8988T (cell line): ENCODE measurements at regions not wholly inside any gene's neighbourhood (a gene's known extent, or its start where the extent isn't known, plus 50 kb on each side); places are given as distances from the start of the nearest gene placed in this dataset.

Experiments
- DNase-seq: peaks from one replicate; pipeline ENCODE4 v3.0.0; 2011

DNA sequence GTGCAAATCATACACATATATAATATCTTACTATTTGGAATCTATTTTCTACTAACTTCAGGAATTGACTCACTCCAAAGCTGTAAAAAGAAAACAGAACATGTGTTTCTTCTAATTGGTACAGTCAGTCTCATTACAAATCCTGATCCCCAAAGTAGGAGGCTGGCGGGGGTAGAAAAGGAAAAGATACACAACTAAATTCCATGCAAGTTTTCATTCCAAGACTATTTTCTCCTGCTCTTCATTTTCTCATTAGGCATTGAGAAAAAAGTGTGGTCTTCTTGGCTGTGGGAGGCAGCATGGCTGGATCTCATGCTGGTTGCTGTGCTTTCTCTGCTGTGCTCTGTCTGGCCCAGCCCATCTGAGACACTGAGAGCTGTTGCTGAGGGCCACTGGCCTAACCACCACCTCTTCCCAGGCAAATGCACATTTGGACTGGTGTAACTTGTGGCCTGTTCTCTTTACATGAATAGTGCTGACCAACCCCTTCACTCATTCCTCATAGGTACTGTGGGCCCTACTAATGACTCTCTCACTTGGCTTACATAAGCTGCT, 1107.5 kb upstream of the B3GALT2 start:
- DNase-seq: no peak

DNA sequence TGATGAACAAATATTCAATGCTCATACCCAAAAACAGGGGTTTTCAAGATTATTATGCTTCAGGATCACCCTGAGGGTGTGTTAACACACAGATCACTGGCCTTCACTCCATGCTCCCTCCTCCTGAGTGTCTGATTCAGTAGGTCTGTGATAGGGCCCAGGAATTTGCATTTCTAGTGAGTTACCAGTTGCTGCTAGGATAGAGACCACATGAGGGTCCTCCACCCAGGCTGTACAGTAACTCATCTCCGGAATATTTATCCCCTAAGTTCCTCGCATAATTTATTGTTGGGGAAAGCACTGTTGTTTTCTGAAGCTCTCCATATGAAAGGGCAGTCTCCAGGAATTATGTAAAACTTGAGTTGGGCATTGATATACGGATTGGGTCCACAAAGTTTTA, 1106.6 kb upstream of the B3GALT2 start:
- no peak for DNase-seq

DNA sequence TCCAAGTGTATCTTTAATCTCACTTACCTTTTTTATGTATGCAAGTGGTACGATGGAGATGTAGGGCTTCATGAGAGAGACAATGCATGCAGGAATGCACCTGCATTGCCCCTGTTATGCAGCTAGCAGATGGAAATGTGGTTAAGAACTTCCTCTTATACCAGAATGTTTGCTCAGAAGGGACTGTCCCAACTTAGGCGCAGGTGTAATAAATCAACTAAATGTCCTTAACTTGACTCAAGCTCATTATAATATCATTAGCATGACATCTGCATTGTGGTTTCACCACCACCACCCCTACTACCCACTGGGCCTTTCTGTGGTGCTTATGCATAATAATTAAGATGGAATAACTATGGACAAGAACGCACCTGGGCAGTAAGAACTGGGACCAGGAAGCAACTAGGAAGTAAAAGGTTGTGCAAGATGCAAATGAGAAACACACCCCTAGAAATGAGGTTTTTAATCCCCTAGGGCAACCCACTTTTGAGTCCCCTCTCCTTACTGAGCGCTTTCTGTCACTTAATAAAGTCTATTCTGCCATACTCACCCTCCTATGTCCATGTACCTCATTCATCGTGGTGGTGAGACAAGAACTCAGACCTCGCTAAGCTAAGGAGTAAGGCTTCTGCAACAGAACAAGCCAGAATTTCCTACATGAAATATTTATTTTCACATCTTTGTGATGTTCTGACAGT, 1103.3 kb upstream of the B3GALT2 start:
- no peak for DNase-seq

DNA sequence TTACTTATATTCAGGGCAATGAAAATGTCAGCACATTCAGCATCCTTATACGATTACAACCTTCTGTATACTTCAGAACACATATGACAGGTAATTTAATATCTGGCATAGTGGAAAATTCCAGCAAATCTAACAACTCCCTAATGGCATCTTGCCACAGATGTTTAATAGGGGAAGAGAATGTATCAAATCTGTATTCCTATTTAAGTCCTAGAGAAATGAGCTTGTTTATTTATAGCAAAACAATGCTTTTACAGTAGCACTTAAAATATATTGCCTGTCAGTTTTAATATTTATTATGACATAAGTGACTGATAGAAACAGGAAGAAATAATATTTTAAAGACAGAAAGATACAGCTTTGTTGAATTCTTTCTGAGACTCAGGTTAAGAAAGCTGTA, 1101.8 kb upstream of the B3GALT2 start:
- DNase-seq: no peak

DNA sequence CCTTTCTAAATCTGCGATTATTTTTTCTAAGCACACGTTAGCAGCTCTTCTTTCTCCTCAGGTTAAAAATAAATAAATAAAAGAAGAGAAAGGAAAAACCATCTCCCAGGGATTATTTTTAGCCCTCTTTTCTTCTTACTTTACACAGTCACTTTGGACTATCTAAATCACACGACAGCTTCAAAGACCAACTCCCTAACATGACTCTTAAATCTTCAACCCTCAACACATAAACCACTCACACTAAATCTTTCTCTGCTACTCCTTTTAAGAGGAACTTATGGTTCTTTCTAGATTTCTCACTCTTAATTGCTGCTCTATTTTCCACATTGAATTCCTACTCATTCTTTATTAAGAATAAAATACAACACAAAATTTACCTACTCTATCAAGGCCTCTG, 1095.0 kb upstream of the B3GALT2 start:
- DNase-seq: no peak

DNA sequence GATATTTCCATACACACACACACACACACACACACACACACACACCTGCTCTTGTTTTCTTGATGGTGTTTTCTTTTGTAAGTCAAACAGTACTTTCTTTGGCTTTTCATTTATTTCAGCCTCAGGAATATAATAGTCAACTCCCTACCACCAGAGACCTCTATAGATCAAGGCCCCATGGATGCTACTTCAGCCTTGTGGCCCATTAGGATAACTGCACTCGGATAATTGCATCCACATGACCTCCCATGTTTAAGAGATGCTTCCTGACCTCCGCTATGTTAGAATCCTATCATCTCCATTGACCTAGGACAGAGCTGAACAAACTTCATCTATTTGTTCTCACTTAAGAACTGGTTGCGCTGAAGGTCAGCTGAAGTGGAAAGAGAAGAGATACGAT, 1094.0 kb upstream of the B3GALT2 start:
- no peak for DNase-seq

DNA sequence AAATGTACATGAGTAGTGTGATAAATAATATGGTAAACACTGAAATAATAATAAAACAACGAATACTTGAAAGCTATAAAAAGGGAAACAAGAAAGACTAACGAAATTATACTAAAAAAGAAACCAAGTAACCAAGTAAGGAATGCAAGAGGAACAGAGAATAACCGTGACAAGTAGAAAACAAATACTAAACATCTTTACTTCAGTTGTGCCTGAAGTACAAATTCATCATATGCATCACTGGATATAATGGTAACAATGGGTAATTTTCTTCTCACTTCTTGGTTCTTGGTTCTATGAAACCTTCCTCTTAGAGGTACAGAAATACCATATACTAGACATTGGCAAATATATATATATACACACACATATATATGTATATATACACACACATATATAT, 1093.6 kb upstream of the B3GALT2 start:
- no peak for DNase-seq

DNA sequence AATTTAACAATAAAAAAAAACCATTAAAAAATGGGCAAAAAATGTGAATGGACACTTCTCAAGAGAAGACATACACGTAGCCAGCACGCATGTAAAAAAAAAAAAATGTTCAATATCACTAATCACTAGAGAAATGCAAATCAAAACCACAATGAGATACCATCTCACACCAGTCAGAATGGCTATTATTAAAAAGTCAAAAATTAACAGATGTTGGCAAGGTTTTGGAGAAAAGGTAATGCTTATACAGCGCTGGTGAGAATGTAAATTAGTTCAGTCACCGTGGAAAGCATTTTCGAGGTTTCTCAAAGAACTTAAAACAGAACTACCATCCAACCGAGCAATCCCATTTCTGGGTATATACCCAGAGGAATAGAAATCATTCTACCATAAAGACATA, 1091.5 kb upstream of the B3GALT2 start:
- no peak for DNase-seq

DNA sequence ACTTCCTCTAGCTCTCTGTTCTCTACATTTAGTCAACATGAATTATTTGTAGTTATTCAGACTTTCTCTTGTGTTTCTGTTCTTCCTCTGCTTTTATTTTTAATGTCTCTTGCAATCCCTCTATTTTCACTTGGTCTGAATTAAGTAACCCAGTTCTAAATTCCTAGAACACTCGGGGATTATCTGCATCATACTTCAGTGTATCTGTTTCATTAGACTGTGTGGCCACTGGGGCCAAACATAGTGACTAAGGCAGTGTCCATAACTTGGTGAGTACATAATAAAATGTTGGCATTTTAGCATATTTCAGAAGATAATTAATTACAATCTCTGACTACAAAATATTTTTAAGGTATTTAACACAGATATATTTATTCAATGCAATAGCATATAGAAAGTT, 1087.2 kb upstream of the B3GALT2 start:
- no peak for DNase-seq

DNA sequence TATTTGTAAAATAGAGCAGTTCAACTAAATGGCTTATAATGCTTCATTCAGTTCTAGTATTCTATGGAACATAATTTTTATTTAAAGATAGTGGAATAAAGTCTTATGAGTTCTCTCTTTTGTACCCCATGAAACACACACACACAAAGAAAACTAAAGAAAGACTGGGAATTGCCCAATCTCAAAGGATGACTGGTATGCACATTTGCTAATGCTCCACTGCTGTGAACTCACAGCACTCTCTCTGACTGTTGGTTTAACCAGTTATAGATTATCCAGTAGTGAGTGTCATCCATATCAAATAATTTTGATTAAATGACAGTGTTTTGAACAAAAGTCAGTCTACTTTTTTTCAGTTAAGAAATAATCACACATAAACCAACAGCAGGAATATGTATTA, 1082.4 kb upstream of the B3GALT2 start:
- DNase-seq: no peak

DNA sequence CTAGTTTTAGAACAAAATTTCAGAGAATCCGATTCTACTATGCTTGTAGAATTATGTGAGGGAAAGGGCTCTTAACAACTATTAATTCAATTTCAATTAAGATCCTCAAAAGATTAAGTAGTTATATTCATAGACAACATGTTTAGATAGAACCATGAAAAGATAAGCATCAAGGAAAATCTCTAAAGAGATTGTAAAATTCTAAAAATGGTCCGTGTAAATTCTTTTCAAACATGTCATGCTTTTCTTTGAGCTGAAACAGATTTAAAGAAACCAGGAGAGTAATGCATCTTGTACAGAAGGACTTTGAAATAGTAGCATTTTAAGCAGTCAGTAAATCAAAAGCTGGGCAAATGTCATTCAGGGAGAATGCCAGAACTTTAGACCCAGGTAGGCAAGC, 1080.6 kb upstream of the B3GALT2 start:
- DNase-seq: no peak

DNA sequence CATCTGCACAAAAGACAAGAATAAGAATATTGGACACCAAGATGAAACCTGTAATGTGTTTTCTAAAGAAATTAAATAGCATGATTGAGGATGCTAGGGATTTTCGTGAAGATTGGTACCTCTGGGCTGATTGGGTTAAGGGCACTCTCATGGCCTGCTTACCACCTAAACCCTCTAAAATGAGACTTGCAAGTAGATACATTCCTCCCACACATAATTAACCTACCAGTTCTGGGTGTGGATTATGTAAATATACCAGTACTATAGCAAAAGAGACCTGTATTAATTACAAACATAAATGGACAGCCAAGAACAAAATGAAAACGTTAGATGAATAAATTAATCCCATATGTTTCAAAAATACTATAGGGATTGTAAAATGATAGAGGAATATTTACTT, 1069.6 kb upstream of the B3GALT2 start:
- no peak for DNase-seq

DNA sequence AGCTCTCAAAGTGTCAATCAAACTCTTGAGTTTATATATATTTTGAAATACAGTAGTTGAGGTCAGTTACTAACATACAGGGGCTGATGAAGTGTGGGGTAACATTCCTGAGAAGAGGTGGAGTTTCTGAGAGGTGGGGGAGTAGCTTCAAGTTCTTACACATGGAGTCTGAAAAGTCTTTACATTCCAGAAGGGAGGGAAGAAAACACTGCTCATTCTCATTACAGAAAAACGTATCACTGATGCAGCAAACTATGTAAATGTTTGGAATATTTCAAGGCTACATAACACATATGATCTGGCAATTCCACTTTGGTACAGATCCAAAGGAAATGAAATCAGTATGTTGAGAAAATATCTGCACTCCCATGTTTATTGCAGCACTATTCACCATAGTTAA, 1065.8 kb upstream of the B3GALT2 start:
- DNase-seq: no peak

DNA sequence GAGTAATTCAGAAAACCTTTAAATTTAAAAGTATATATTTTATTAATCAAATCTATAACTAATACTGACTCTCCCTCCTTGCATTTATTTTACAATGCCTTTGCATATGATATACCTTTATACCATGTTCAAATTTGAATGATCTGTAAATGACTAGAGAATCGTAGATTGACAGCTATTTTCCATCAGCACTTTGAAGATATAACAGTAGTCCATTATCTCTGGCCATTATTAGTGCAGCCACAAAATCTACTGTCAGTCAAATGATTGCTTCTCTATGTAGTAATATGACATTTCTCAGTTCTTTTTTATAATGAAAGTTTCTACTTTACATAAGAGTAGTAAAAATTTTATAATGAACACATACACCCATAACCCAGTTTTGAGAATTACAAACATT, 1054.8 kb upstream of the B3GALT2 start:
- no peak for DNase-seq

DNA sequence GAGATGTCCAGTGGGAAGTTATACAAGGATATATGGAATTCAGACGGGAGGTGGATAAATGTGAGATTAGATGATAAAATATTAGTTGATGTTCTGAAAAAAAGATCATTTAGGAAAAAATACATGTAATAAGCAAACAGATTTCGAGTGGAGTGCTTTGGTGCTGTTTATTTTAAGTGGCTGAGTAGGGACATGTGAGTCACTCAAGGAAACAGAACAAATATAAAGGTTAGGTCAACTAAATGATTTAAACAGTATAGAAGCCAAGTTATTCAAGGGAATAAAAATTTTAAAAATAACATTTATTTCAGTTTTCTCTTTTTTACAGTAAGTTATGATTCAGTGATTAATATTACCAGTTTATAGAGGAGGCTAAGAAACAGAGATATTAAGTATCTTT, 1046.7 kb upstream of the B3GALT2 start:
- no peak for DNase-seq

DNA sequence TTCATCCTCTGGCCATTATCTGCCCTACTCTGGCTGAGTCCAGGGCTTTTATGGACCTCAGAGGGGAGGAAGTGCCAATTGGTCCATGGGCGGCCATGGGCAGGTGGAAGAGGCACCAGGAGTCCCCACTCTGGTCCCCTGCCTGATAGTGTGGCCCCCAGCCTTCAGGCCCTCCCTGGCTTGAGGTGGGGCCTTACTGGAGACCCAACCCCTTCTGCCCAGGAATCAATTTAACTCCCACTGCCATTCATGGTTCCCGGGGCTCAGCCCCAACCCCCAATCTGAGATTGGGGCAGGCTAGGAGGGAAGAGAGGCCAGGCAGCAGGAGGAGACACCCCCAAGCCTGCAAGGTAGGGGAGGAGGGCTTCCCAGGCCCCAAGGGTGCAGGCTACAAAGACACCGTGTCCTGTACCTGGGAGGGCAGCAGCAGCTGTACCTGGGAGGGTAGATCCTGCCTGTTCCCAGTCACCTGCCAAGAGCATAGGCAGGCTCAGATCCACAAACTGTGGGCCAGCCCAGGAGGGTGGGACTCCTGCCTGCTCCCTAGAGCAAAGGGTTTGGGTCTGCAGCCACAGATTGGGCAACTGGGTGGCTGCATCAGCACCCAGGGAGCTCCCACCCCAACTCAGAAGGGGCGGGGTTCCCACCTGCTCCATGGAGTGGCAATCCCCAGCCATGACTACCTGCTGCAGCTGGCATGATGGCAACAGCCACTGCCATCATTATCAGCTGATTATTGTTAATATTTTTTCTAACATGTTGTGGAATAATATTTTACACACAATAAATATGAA, 1044.1 kb upstream of the B3GALT2 start:
- no peak for DNase-seq

DNA sequence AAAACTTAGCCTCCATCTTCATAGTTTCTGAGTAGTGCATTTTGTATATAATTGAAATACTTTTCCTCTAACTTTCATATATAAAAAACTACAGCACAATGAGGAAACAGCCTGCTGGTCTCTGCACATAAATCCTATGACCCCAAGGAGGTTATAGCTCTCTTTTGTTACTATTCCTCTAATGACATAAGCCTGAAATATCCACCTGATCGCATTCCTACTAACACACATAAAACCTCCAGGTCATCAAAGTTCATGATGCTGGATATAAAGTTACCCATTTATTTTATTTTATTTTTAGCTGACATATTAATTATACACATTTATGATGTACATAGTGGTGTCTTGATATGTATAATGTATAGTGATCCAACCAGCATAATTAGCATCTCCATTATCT, 1042.0 kb upstream of the B3GALT2 start:
- no peak for DNase-seq

DNA sequence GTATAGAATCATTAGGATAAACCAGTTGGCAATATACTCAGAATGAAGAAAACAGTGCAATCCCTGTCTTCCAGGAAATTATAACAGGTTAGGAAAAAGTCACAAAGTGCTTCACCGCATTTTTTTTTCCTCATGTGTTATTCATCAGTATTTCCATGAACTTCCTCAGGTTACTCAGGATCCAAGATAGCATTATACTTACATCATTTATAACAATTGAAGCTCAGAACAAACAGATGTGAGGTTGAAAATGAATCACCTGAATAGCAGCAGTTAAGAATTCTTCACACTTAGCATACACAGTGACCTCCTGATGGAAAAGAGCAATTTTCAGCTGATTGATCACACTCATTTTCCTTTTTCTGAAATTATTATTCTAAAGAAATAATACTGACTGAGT, 1040.7 kb upstream of the B3GALT2 start:
- no peak for DNase-seq

DNA sequence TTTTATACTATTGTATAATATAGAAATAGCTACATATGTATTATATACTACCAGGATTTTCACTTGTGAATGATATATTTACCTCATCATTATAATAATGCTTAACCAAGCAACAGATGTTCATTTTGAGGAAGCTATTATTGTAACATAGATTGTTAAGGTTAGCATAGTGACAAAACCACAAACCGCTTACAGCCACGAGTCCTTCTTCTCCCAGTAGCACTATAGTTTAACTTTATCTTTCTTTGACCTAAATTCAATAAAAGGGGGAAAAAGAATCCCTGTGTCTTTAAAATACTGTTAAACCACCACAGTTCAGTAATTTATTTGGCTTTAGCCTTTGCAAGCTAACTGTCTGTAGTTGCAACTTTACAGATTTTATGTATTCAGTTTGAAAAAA, 1039.4 kb upstream of the B3GALT2 start:
- DNase-seq: no peak

DNA sequence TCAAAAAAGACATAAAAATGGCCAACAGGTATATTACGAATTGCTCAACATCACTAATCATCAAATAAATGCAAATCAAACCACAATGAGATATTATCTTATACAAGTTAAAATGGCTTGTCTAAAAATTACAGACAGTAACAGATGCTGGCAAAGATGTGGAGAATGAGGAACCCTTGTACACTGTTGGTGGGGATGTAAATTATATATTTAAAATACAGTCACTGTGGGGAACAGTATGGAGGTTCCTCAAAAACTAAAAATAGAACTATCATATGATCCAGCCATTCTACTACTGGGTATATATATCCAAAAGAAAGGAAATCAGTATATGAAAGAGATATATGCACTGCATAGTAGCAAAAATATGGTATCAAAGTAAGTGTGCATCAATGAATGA, 1037.2 kb upstream of the B3GALT2 start:
- no peak for DNase-seq

DNA sequence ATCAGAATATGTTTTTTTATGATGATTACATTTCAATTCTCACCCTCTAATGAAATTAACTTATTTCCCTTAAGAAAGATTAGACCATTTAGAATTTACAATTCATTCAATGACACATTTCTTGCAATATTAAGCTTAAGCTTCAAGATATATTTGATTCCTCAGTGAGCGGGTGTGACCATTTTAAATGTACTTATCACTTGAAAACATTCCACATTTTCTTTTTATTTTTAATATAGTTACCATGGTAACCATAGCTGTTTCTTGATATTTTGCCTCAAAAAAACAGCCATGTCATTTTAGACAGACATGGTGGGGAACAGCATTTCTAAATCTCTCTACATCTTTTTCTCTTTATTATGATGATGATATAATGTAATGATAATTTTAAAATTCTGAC, 1029.0 kb upstream of the B3GALT2 start:
- DNase-seq: no peak

DNA sequence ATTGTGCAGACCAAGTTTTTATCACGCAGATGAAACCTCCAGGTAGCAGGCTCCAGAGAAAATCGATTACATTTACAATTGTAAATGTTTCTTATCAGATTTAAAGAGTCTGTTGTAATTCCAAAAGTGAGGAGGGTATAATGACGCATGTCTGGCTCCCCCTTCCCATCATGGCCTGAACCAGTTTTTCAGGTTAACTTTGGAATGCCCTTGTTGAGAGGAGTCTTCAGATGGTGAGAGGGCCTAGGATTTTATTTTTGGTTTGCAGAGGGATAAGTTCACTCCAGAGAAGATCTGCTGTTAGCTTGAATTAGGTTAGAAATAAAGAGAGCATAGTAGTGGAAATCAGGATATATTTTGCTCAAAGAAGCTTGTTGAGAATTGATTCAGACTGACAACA, 1028.3 kb upstream of the B3GALT2 start:
- no peak for DNase-seq

DNA sequence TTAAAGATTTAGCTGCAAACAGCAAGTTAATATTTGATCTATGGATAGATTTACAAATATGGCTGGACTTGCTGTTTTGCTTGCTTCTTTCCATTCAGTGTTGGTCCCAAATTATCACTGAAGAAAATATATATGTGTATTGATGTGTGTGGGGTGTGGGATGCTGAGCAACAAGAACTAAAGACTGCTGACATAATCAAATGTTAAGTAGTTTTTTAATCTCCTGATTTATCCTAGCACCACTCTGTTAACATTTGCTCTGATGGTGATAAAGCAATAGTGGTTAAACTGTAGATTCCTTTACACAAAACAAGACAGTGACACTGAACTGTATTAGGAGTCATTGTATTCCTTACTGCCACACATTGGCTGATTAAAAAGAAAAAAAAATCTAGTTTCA, 1023.5 kb upstream of the B3GALT2 start:
- no peak for DNase-seq

DNA sequence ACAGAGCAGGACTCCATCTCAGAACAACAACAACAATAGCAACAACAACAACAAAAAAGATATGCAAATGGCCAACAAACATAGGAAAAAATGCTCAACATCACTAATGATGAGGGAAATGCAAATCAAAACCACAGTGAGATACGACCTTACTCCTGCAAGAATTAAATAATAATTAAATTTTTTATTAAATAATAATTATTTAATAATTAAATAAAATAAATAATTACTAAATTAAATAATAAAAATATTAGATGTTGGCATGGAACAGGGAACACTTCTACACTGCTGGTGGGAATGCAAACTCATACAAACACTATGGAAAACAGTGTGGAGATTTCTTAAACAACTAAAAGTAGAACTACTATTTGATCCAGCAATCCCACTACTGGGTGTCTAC, 1022.3 kb upstream of the B3GALT2 start:
- DNase-seq: no peak

DNA sequence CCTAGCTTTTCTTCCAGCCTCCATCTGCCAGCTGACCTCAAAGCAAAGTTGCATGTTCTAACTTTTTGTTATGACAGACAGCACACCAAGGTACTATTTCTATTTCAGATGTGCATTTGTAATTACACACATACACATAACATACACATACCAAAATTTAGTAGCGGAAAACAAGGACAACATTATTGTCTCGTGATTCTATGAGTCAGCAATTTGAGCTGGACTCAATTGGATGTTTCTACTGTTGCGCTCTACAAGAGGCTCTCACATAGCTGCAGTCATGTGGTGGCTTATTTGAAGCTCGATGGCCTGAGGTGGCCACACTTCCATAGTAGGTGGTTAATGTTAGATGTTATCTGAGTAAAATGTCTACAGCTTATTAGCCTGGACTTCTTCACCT, 1010.1 kb upstream of the B3GALT2 start:
- DNase-seq: no peak
